ENCODE measurements at regions not wholly inside any gene's neighbourhood (a gene's known extent, or its start where the extent isn't known, plus 50 kb on each side); places are given as distances from the start of the nearest gene placed in this dataset.

GRCh38 chr13:85586856-85587255 lies 212.4 kb downstream of the SLITRK6 start:
- no peak for DNase-seq (ENCODE audit: low spot score in 2 of 2)
- no peak for TF ChIP-seq POLR2A (IDR thresholded peaks at IDR 0.05)
- H3K4me1 ChIP-seq, result no peaks in the 10 kb centered on the region
- no peaks in the 10 kb centered on the region for H3K27me3 ChIP-seq
- H3K4me3 ChIP-seq, result no peak overlapping the region
- no peak overlapping the region for H3K27ac ChIP-seq
- H3K9me3 ChIP-seq, result peaks cover 3 to 4% of the 10 kb centered on the region in 2 donors
- intact Hi-C loops (cut with DNase I; ENCODE audit: low total_unique reads), result no loop called here
- no peaks in the 10 kb centered on the region for H3K36me3 ChIP-seq

GRCh38 chr13:85586422-85586831 lies 212.8 kb downstream of the SLITRK6 start:
- H3K27me3 ChIP-seq, result no peaks in the 10 kb centered on the region
- no peaks in the 10 kb centered on the region for H3K4me1 ChIP-seq
- H3K27ac ChIP-seq, result no peak overlapping the region
- H3K36me3 ChIP-seq, result no peaks in the 10 kb centered on the region
- H3K4me3 ChIP-seq, result no peak overlapping the region
- H3K9me3 ChIP-seq, result peaks cover 3 to 4% of the 10 kb centered on the region in 2 donors
- no peak for DNase-seq (ENCODE audit: low spot score in 2 of 2)
- TF ChIP-seq CTCF (IDR thresholded peaks at IDR 0.05) (no peak), POLR2A (IDR thresholded peaks at IDR 0.05) (no peak), POLR2AphosphoS5 (IDR thresholded peaks at IDR 0.05) (no peak)
- intact Hi-C loops (cut with DNase I; ENCODE audit: low total_unique reads), result no loop called here

- no peak overlapping the region for H3K4me3 ChIP-seq
- H3K36me3 ChIP-seq, result no peaks in the 10 kb centered on the region
- no peaks in the 10 kb centered on the region for H3K4me1 ChIP-seq
- no peak for DNase-seq (ENCODE audit: low spot score in 2 of 2)
- peaks cover 3 to 4% of the 10 kb centered on the region in 2 donors for H3K9me3 ChIP-seq
- H3K27ac ChIP-seq, result no peak overlapping the region
- H3K27me3 ChIP-seq, result no peaks in the 10 kb centered on the region
- no peak for TF ChIP-seq POLR2A (IDR thresholded peaks at IDR 0.05)
- TF ChIP-seq CTCF (IDR thresholded peaks at IDR 0.05), result no peak
- no peak for TF ChIP-seq POLR2AphosphoS5 (IDR thresholded peaks at IDR 0.05)
- intact Hi-C loops (cut with DNase I; ENCODE audit: low total_unique reads), result no loop called here
These were observed 216.3 kb downstream of the SLITRK6 start for GRCh38 chr13:85582890-85583289.

- H3K27ac ChIP-seq, result no peak overlapping the region
- no peak overlapping the region for H3K4me3 ChIP-seq
- H3K4me1 ChIP-seq, result no peaks in the 10 kb centered on the region
- intact Hi-C loops (cut with DNase I; ENCODE audit: low total_unique reads), result no loop called here
- no peak for TF ChIP-seq POLR2AphosphoS5 (IDR thresholded peaks at IDR 0.05)
- no peak for TF ChIP-seq CTCF (IDR thresholded peaks at IDR 0.05)
- TF ChIP-seq POLR2A (IDR thresholded peaks at IDR 0.05), result no peak
- no peaks in the 10 kb centered on the region for H3K36me3 ChIP-seq
- no peak for DNase-seq (ENCODE audit: low spot score in 2 of 2)
- no peaks in the 10 kb centered on the region for H3K9me3 ChIP-seq
- H3K27me3 ChIP-seq, result no peaks in the 10 kb centered on the region
These were observed 224.1 kb downstream of the SLITRK6 start for GRCh38 chr13:85575110-85575509.

- Histone ChIP-seq H3K27ac (no peak overlapping the region), H3K36me3 (no peaks in the 10 kb centered on the region), H3K4me1 (no peaks in the 10 kb centered on the region), H3K4me3 (no peak overlapping the region), H3K9me3 (no peaks in the 10 kb centered on the region), H3K27me3 (no peaks in the 10 kb centered on the region)
- DNase-seq (ENCODE audit: low spot score in 2 of 2), result no peak
- intact Hi-C loops (cut with DNase I; ENCODE audit: low total_unique reads), result no loop called here
- no peak for TF ChIP-seq POLR2A (IDR thresholded peaks at IDR 0.05)
These were observed 231.3 kb downstream of the SLITRK6 start for GRCh38 chr13:85567909-85568308.

- Histone ChIP-seq H3K36me3 (no peaks in the 10 kb centered on the region), H3K27ac (no peak overlapping the region), H3K9me3 (no peaks in the 10 kb centered on the region), H3K4me1 (no peaks in the 10 kb centered on the region), H3K27me3 (no peaks in the 10 kb centered on the region), H3K4me3 (no peak overlapping the region)
- intact Hi-C loops (cut with DNase I; ENCODE audit: low total_unique reads), result no loop called here
- DNase-seq (ENCODE audit: low spot score in 2 of 2), result no peak
- TF ChIP-seq POLR2A (IDR thresholded peaks at IDR 0.05) (no peak), CTCF (IDR thresholded peaks at IDR 0.05) (no peak), POLR2AphosphoS5 (IDR thresholded peaks at IDR 0.05) (no peak)
These were observed 233.6 kb downstream of the SLITRK6 start for GRCh38 chr13:85565652-85566051.

All from breast epithelium (tissue), 4 donors.